ENCODE measurements at regions not wholly inside any gene's neighbourhood (a gene's known extent, or its start where the extent isn't known, plus 50 kb on each side); places are given as distances from the start of the nearest gene placed in this dataset.

DNA sequence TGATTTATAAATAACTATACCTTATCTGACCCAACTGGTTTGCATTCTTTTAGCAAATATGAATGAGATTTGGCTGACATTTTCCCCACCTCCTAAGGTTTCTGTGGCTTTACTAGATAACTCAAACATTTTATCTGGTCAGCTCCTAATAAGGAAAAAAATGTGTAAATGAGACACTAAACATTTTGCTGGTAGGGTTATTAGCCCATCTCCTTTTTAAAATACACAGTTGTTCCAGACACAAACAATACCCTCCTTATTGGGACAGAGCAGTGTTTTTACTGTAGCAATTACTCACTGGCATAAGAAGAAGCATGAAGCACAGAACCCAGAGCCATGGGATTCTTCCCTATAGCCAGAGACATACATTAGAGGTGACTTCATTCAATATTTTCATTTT is 53.8 kb upstream of the NUF2 start:
- no peak for DNase-seq
- TF ChIP-seq CTCF (IDR thresholded peaks at IDR 0.05) (no peak), POLR2A (IDR thresholded peaks at IDR 0.05) (no peak)
- H3K4me3 ChIP-seq = no peak overlapping the region
- no peak overlapping the region for H3K27ac ChIP-seq
- no peaks in the 10 kb centered on the region for H3K9me3 ChIP-seq (replicated peaks in 1 of 3)
- no peaks in the 10 kb centered on the region for H3K36me3 ChIP-seq (replicated peaks in 1 of 2)
- intact Hi-C loops (cut with DNase I) = no loop called here
- no peaks in the 10 kb centered on the region for H3K4me1 ChIP-seq (replicated peaks in 1 of 2)
- no peaks in the 10 kb centered on the region for H3K27me3 ChIP-seq

- intact Hi-C loops (cut with DNase I) = loop anchor here in 1 of 2 donors (10.0 kb wide), 1 partner anchor 67 kb away; the partner anchor contains the start of gene RGS5
- Histone ChIP-seq H3K9me3 (replicated peaks in 1 of 3) (no peaks in the 10 kb centered on the region), H3K36me3 (replicated peaks in 1 of 2) (no peaks in the 10 kb centered on the region), H3K4me3 (no peak overlapping the region), H3K27me3 (no peaks in the 10 kb centered on the region), H3K4me1 (replicated peaks in 1 of 2) (no peaks in the 10 kb centered on the region), H3K27ac (no peak overlapping the region)
- WGBS, 4 donors = 80 to 89% (median 82%) methylated on average over 1 of the region's 1 CpG
- DNase-seq = no peak
- TF ChIP-seq POLR2A (IDR thresholded peaks at IDR 0.05) = no peak
- no peak for TF ChIP-seq CTCF (IDR thresholded peaks at IDR 0.05)
Observed at GRCh38 chr1:163271535-163271934, 50.2 kb upstream of the NUF2 start.

All from adrenal gland (tissue), 9 donors.